GM19324 (cell line): ENCODE measurements at regions not wholly inside any gene's neighbourhood (a gene's known extent, or its start where the extent isn't known, plus 50 kb on each side); places are given as distances from the start of the nearest gene placed in this dataset.
A peak's percentile ranks its signal among the peaks of the same experiment; 100 is the strongest.

Experiments
- ATAC-seq: cut with Tn5 transposase; IDR thresholded peaks from one replicate; pipeline ENCODE4 v1.9.1; 2021; ENCODE audit warnings: mild to moderate bottlenecking, moderate library complexity; ENCODE audit not compliant: unreplicated experiment, low FRiP score

- ATAC-seq = peak; percentile 87
Measured at GRCh38 chr7:25031007-25031406, 51.0 kb upstream of the OSBPL3 start.
